ENCODE measurements at regions not wholly inside any gene's neighbourhood (a gene's known extent, or its start where the extent isn't known, plus 50 kb on each side); places are given as distances from the start of the nearest gene placed in this dataset.

DNA sequence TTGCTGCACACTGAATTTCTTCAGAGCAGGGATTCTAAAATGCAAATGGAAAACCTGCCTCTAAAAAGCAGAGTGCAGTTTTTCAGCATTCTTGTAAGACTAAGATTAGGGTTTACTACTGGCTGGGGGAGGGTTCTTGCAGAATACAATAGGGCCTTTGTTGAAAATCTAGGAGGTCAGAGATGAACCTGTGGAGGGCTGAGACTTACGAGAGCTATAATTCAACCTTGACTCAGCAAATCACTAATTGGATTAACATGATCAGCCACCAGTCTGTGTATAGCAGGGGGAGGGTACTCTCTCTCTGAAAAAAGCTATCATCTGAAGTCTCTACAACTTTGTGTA, 92.6 kb upstream of the HIF1A start:
- TF ChIP-seq SPI1 (IDR thresholded peaks at IDR 0.05; ENCODE audit: low read depth, low read length) (no peak), POLR2AphosphoS5 (IDR thresholded peaks at IDR 0.05; ENCODE audit: low read depth, low read length) (no peak), POLR2A (IDR thresholded peaks at IDR 0.05; ENCODE audit: low read depth, low read length) (no peak), TAF1 (IDR thresholded peaks at IDR 0.05; ENCODE audit: low read depth, low read length) (no peak), PAX5 (IDR thresholded peaks at IDR 0.05; ENCODE audit: insufficient read depth, low read length, severe bottlenecking) (no peak), POU2F2 (IDR thresholded peaks at IDR 0.05; ENCODE audit: low read depth, low read length) (no peak)
